ENCODE measurements at regions not wholly inside any gene's neighbourhood (a gene's known extent, or its start where the extent isn't known, plus 50 kb on each side); places are given as distances from the start of the nearest gene placed in this dataset.

DNA sequence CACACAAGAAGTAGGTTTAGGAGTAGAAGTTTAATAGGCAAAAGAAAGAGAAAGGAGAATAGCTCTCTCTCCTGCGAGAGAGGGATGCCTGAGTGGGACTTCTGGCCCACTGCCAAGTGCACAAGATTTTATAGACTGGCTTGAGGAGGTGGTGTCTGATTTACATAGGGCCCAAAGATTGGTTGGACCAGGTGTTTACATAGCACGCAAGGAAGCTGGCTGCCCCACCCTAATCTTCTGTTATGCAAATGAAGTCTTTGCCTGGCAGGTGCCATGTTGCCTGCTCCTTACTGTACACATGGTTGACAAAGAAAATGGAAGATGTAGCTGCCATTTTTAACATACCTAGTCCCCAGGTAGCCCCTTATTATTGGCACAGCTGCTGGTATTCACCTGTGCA lies 170.8 kb upstream of the GATB start:
- TF ChIP-seq CTCF (conservative IDR thresholded peaks at IDR 0.05) = no peak
- no peak for TF ChIP-seq ZFX (IDR thresholded peaks at IDR 0.05)
